Endothelial cell of umbilical vein (primary cell): ENCODE measurements at regions not wholly inside any gene's neighbourhood (a gene's known extent, or its start where the extent isn't known, plus 50 kb on each side); places are given as distances from the start of the nearest gene placed in this dataset.

Experiments used
- BruUV-seq: library from RNA; stranded (reverse); fragments of 400-500 nt; replicated peaks from 2 replicates; lab custom pipeline; 2021; lab: Mats Ljungman, UMichigan
- CTCF ChIA-PET: fragments of 300-600, 350-600 bp; sonication (Branson Sonifier 250); formaldehyde crosslinking; loops from one replicate; lab custom pipeline; 2021; ENCODE audit warnings: antibody characterized with exemption, inconsistent platforms; lab: Charles Lee
- POLR2A ChIA-PET: fragments of 300-600, 350-600 bp; sonication (Branson Sonifier 250); formaldehyde crosslinking; loops from one replicate; lab custom pipeline; 2021; ENCODE audit warnings: antibody characterized with exemption, inconsistent platforms; lab: Charles Lee
- DNase-seq: peaks from one replicate; pipeline ENCODE4 v3.0.0-alpha.2; 2011; ENCODE audit warnings: low read depth, low spot score
- FAIRE-seq: peaks from 2 replicates; lab custom pipeline; 2011; peaks lifted over from hg19 to GRCh38; lab: Jason Lieb, UNC
- H2AFZ ChIP-seq: 2 replicates; pipeline ENCODE4 v1.6.0; 2012; ENCODE audit warnings: low read depth, low read length, control low read depth, inconsistent platforms
- H3K27ac ChIP-seq: 2 replicates; pipeline ENCODE4 v1.5.1; 2011; ENCODE audit warnings: low read depth, mild to moderate bottlenecking, control low read depth, low read length, moderate library complexity; ENCODE audit not compliant: insufficient read depth
- H3K27me3 ChIP-seq, 2 experiments: 2 replicates each; pipeline versions ENCODE4 v1.6.0 to v1.6.1; 2011; ENCODE audit warnings: low read length in 2 of 2, mixed read lengths in 1 of 2; ENCODE audit not compliant: control insufficient read depth in 2 of 2, insufficient read depth in 2 of 2
- H3K36me3 ChIP-seq, 2 experiments: 2 replicates in 1 of 2; 3 replicates in 1 of 2; pipeline ENCODE4 v1.5.1; 2011; ENCODE audit warnings: low read length in 2 of 2, mild to moderate bottlenecking in 1 of 2, moderate library complexity in 1 of 2; ENCODE audit not compliant: control insufficient read depth in 2 of 2, insufficient read depth in 2 of 2; ENCODE audit errors: extremely low read depth in 1 of 2
- H3K4me1 ChIP-seq: 3 replicates; pipeline ENCODE4 v1.5.1; 2011; ENCODE audit warnings: mild to moderate bottlenecking, low read length; ENCODE audit not compliant: control insufficient read depth, insufficient read depth; ENCODE audit errors: extremely low read depth
- H3K4me2 ChIP-seq: 2 replicates; pipeline ENCODE4 v1.6.1; 2011; ENCODE audit warnings: low read length, control low read depth, mixed read lengths; ENCODE audit not compliant: insufficient read depth
- H3K4me3 ChIP-seq, 3 experiments: fragments of 200-600 bp in 1 of 3; sonication (generic), shearing (Covaris generic) in 1 of 3; replicated peaks in 1 of 3; 2 replicates each; pipeline ENCODE4 v1.5.1; 2011 to 2016; ENCODE audit warnings: control low read depth in 3 of 3, low read length in 3 of 3, mild to moderate bottlenecking in 2 of 3, inconsistent platforms in 1 of 3, low read depth in 1 of 3, moderate library complexity in 1 of 3; ENCODE audit not compliant: insufficient read depth in 1 of 3
- H3K79me2 ChIP-seq: 2 replicates; pipeline ENCODE4 v1.6.0; 2012; ENCODE audit warnings: low read length, inconsistent platforms; ENCODE audit not compliant: control insufficient read depth, insufficient read depth
- H3K9ac ChIP-seq: replicated peaks from 2 replicates; pipeline ENCODE3; 2011; ENCODE audit warnings: low read length, control low read depth; ENCODE audit not compliant: insufficient read depth; ENCODE audit errors: extremely low read depth
- H3K9me1 ChIP-seq: replicated peaks from 3 replicates; pipeline ENCODE4 v1.6.0; 2011; ENCODE audit warnings: mild to moderate bottlenecking, low read length; ENCODE audit not compliant: control insufficient read depth, insufficient read depth; ENCODE audit errors: extremely low read depth
- H3K9me3 ChIP-seq: replicated peaks from 2 replicates; pipeline ENCODE4 v1.5.1; 2012; ENCODE audit warnings: low read length, inconsistent platforms; ENCODE audit not compliant: control insufficient read depth, insufficient read depth
- H4K20me1 ChIP-seq: replicated peaks from 2 replicates; pipeline ENCODE3; 2011; ENCODE audit warnings: mild to moderate bottlenecking, low read length; ENCODE audit not compliant: control insufficient read depth, insufficient read depth; ENCODE audit errors: extremely low read depth
- CTCF ChIP-seq, 2 donors: IDR thresholded peaks; 1 replicate in 1 of 2; 2 replicates in 1 of 2; pipeline ENCODE4 v1.5.1; 2011; ENCODE audit warnings: low read length in 2 of 2, mild to moderate bottlenecking in 2 of 2, moderate library complexity in 2 of 2, control low read depth in 1 of 2, inconsistent platforms in 1 of 2, low read depth in 1 of 2; ENCODE audit not compliant: insufficient read depth in 1 of 2; ENCODE audit errors: extremely low read depth in 1 of 2
- EZH2 ChIP-seq: IDR thresholded peaks from 2 replicates; pipeline ENCODE4 v1.6.1; 2012; ENCODE audit warnings: borderline replicate concordance, low read depth, mild to moderate bottlenecking, moderate library complexity, low read length, inconsistent platforms; ENCODE audit not compliant: severe bottlenecking
- FOS ChIP-seq: IDR thresholded peaks from 2 replicates; pipeline ENCODE4 v1.6.1; 2011; ENCODE audit warnings: mild to moderate bottlenecking, low read length, moderate library complexity, borderline replicate concordance; ENCODE audit not compliant: insufficient read depth
- GATA2 ChIP-seq: IDR thresholded peaks from 2 replicates; pipeline ENCODE4 v1.7.0; 2011; ENCODE audit warnings: low read depth, mild to moderate bottlenecking, moderate library complexity, mixed read lengths, low read length; ENCODE audit not compliant: insufficient read length, insufficient read depth
- JUN ChIP-seq: IDR thresholded peaks from 2 replicates; pipeline ENCODE4 v1.6.1; 2011; ENCODE audit warnings: borderline replicate concordance, low read depth; ENCODE audit not compliant: insufficient read length, insufficient read depth
- MAX ChIP-seq: IDR thresholded peaks from 2 replicates; pipeline ENCODE4 v1.6.1; 2011; ENCODE audit not compliant: insufficient read depth, insufficient read length
- MYC ChIP-seq: IDR thresholded peaks from one replicate; pipeline ENCODE4 v1.6.1; 2011; ENCODE audit warnings: mild to moderate bottlenecking, low read depth, low read length
- POLR2A ChIP-seq: IDR thresholded peaks from 2 replicates; pipeline ENCODE4 v1.6.1; 2012; ENCODE audit warnings: low read depth, mild to moderate bottlenecking, control low read depth, low read length
- POLR2AphosphoS5 ChIP-seq: IDR thresholded peaks from 2 replicates; pipeline ENCODE4 v1.6.1; 2012; ENCODE audit warnings: low read depth, mild to moderate bottlenecking, control low read depth, low read length, moderate library complexity; ENCODE audit not compliant: insufficient read depth
- dilution Hi-C: fragments of 300-500 bp; cut with MboI; formaldehyde crosslinking; loops from one replicate; pipeline ENCODE4 v1.15.0; 2019; ENCODE audit warnings: low sequenced_read_pairs; ENCODE audit not compliant: extremely low pct_ligation_motif_present
- intact Hi-C: fragments of 100-400 bp; cut with micrococcal nuclease; formaldehyde crosslinking; loops from one replicate; pipeline ENCODE4 v1.10.0; 2022

- POLR2A ChIA-PET, result no interaction called here
- H3K36me3 ChIP-seq, result no peaks in the 10 kb centered on the region
- dilution Hi-C loops, result no loop called here
- TF ChIP-seq CTCF (IDR thresholded peaks at IDR 0.05; ENCODE audit: extremely low read depth in 1 of 2, insufficient read depth in 1 of 2, low read depth in 1 of 2, low read length in 2 of 2), result no peak
- no peak for TF ChIP-seq MAX
- TF ChIP-seq GATA2, result no peak
- TF ChIP-seq JUN, result no peak
- TF ChIP-seq POLR2A, result no peak
- no peak for TF ChIP-seq EZH2
- TF ChIP-seq MYC, result no peak
- no peak for TF ChIP-seq POLR2AphosphoS5
- TF ChIP-seq FOS, result no peak
- H4K20me1 ChIP-seq, result no peaks in the 10 kb centered on the region
- H3K9ac ChIP-seq, result no peak overlapping the region
- FAIRE-seq (no peak), DNase-seq (no peak)
- CTCF ChIA-PET, result no interaction called here
- no peak overlapping the region for H3K4me2 ChIP-seq
- intact Hi-C loops, result no loop called here
- H2AFZ ChIP-seq, result no peak overlapping the region
- BruUV-seq, result no TSS peak
- H3K27me3 ChIP-seq, result no peaks in the 10 kb centered on the region
- H3K4me1 ChIP-seq, result no peaks in the 10 kb centered on the region
- no peak overlapping the region for H3K27ac ChIP-seq
- no peak overlapping the region for H3K4me3 ChIP-seq
- no peaks in the 10 kb centered on the region for H3K9me1 ChIP-seq
- H3K79me2 ChIP-seq, result no peaks in the 10 kb centered on the region
- H3K9me3 ChIP-seq, result no peaks in the 10 kb centered on the region
Measured at GRCh38 chr6:91976797-91977196, 1389.9 kb upstream of the MAP3K7 start.
